IPS DF 4.7 (cell line): ENCODE measurements at regions not wholly inside any gene's neighbourhood (a gene's known extent, or its start where the extent isn't known, plus 50 kb on each side); places are given as distances from the start of the nearest gene placed in this dataset.
A peak's percentile ranks its signal among the peaks of the same experiment; 100 is the strongest.

Source experiments
- DNase-seq: peaks from one replicate; pipeline ENCODE4 v3.0.0-alpha.2; 2013; ENCODE audit warnings: low spot score; ENCODE audit errors: extremely low read depth

DNA sequence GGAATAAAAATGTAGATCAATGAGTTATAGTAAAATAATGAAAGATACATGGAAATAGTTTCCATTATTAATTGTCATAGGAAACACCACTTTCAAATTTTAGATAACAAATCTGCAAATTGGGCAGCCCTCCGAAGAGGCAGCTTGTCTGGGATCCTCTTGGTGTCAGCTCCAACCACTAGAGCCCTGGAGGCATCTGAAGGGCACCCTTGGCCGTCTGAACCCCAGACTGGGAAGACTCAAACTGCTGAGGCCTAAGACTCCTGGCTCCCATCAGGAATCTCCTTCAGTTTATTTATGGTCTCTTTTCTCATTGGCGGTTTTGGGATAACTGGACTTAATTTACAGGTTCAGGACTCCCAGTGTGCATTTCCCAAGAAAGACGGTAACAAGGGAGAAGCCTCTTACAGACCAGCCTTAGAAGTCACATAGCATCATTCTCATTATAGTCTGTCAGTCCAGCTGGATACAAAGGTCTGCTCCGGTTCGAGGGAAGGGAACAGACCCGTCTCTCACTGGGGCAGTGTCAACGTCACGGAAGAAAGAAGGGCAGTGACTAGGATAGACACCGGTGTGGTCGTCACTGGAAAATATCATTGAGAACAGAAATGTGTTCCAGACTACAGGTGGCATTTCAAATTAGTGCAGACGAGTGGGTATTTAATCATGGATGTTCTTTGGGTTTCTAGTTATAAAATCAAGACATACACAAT lies 390.7 kb upstream of the NETO1 start:
- DNase-seq: no peak

- no peak for DNase-seq
These were observed 386.8 kb upstream of the NETO1 start for GRCh38 chr18:73254564-73254963.

GRCh38 chr18:73249030-73249429 lies 381.2 kb upstream of the NETO1 start:
- DNase-seq: no peak

DNA sequence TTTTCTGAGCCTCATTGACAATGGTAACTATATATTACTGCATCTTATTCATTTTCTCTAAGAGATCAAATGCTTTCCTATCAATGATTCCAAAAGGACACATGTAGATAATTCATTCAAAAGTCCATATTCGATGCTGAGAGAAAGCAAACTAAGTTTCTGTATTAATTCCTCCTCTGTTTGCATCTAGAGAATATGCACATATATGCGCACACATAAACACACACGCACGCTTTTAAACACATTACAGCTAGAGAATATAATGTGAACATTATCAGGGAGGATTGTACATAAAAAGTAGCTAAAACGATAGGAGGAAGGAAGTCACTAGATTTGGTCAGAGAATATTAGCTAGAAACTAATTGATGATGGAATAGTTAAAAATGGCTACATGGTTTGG lies 379.0 kb upstream of the NETO1 start:
- DNase-seq: no peak

DNA sequence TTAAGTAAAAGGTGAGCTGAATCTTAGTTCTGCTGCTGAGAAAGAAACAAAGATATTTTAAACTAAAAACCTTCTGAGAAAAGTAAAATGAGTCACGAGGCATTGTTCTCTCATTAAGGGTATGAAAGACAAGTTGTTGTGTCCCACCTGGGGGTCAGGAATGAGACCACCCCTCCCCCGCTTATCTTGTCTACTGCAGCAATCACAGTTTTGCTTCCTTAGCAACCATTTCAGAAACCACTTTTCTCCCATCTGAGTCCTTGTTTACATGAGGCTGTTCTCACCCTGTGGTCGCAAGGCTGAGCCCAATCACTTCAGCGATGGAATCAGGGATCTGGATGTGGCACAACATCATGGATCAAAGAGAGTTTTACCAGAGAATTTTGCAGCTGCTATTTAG lies 377.6 kb upstream of the NETO1 start:
- DNase-seq: peak; percentile 38

DNA sequence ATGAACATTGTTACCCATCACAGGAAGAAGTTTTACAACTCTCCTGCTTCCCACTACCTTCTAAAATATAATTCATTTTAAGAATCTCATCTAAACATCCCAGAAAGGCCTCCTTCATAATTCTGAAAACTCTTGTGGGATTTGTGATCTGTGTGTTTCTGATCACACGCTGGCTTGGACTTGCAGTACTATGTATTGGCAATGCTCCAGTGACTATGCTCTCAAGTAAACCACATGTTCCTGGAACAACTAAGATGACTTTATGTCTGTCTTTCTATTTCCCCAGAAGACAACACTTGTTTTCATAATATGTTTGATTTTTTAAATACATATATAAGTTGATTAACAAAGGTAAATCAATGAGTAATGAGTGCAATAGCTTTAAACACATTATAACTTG lies 376.6 kb upstream of the NETO1 start:
- no peak for DNase-seq

DNA sequence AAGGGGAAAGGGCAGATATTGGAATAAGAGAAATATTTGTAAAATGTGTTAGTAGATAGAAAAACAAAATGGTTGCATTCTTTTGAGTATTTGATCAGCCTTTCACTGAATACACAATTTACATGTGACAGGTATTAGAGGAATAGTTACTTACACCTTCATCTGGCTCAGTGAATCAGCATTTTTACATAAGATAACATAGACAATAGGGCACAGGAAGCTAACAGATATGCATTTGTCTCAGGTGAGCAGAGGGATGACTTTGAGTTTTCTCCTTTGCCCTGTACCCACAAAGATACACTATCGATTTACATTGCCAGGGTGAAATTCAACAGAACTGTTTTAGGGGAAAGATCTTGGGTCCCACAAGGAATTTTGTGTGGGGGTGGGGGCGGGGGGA lies 373.1 kb upstream of the NETO1 start:
- DNase-seq: no peak

GRCh38 chr18:73235921-73236320 lies 368.1 kb upstream of the NETO1 start:
- no peak for DNase-seq

GRCh38 chr18:73235491-73235890 lies 367.7 kb upstream of the NETO1 start:
- no peak for DNase-seq

GRCh38 chr18:73232933-73233332 lies 365.1 kb upstream of the NETO1 start:
- no peak for DNase-seq

DNA sequence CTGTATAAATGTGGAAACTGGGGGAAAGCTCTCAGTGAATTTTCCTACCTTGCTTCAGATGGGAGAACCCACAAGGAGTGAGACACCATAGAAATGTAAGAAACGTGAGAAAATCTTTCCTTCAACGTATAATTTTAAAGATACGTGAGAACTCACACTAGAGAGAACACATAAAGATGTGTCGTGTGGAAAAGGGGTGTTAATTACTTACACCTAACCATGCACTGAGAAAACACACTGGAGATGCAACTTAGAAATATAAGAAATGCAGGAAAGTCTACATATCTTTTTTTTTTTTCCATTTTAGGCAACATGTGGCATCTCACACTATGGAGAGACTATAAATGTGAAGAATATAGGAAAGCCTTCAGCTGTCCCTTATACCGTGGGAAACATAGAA lies 352.9 kb upstream of the NETO1 start:
- no peak for DNase-seq

GRCh38 chr18:73218293-73218692 lies 350.5 kb upstream of the NETO1 start:
- no peak for DNase-seq

GRCh38 chr18:73214970-73215369 lies 347.2 kb upstream of the NETO1 start:
- no peak for DNase-seq

DNA sequence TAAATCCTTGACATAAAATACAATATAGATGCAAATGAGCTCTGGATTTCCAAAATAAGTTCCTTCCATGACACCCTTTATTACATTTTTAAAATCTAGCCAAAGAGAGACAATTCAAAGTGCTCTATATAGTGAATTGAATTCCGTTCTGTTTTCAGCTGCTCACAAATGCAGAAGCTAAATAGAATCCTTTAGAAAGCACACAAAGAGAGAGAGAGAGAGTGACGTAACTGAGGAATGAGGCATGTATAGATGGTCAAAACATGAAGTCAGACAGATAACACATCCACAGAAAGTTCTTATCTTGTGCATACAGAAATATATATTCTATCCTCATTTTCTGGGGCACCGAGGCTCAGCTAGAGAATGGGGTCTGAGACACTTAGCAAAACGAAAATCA lies 344.7 kb upstream of the NETO1 start:
- no peak for DNase-seq

- no peak for DNase-seq
These were observed 334.2 kb upstream of the NETO1 start for GRCh38 chr18:73201940-73202339.

- no peak for DNase-seq
These were observed 331.4 kb upstream of the NETO1 start for GRCh38 chr18:73199151-73199550.

DNA sequence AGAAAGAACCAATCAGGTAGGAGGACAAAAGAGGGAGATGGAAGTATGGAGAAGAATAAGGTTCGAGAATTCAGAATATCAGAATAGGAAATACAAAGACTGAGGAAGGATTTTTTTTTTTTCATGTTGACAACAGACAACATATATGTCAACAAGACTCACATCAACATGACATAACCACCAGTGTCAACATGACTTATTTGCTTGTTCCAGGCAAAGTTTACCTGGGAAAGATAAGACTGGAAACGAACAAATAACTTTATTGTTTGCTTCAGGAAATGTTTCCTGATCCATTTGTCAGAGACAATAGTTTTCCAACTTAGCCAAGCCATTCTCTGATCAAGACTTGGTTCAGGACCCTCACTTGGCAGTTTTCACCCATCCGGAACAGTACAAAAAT lies 321.9 kb upstream of the NETO1 start:
- DNase-seq: no peak

- DNase-seq: no peak
These were observed 300.4 kb upstream of the NETO1 start for GRCh38 chr18:73168236-73168635.

GRCh38 chr18:73164430-73164829 lies 296.6 kb upstream of the NETO1 start:
- no peak for DNase-seq

- DNase-seq: no peak
These were observed 295.4 kb upstream of the NETO1 start for GRCh38 chr18:73163236-73163635.

DNA sequence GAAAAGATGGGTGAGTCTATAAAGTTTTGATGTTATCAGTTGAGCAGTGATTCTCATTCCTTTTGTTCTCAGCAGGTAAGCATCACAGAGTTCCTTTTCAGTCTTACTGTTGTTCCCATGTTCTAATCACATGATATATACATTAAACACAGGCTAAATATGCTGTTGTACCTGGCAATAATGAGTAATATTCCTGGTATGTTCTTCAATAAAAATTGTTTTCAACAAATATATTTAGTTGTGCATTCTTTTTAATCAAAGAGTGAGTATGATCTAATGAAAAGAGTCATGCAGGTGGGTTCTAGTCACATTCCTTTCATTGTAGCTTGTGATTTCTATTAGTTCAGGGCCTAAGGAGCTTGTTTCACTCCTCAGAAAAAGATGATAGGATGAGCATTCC lies 288.3 kb upstream of the NETO1 start:
- no peak for DNase-seq

DNA sequence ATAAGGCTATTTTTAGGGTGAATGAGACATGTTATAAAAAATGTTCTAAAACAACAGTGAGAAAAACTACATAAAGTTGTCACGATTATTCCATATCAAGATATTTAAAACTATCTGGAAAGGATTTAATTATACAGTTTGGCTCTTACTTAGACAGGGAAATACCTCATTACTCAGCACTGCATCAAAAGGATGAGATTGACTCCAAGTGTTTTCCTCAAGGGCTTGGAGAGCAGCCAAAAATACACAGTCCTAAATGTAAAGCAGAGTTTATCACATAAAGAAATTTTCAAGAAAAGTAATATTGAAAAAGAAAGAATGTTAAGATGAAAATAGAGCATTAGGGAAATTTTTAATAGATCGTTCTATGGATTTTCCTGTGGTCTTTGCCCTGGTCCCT lies 285.5 kb upstream of the NETO1 start:
- DNase-seq: no peak

- no peak for DNase-seq
These were observed 283.3 kb upstream of the NETO1 start for GRCh38 chr18:73151086-73151485.

DNA sequence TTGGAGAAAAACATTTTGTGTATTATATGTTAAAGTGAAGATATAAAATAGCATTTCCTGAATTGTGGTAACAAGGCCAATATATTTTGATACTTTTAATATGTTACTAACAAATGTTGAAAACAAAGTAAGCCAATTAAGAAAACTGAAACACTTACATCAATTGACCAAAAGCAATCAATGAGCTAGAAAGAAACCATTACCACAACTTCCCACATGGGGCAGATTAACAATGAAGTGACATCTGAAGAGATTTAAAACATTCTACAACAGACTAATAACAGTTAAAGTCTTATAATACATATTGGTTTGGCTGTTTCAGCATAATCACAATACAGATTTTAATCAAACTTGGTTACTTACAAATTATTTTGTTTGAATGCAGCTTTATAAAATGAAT lies 282.4 kb upstream of the NETO1 start:
- no peak for DNase-seq
